Neural cell (in vitro differentiated cells): ENCODE measurements at regions not wholly inside any gene's neighbourhood (a gene's known extent, or its start where the extent isn't known, plus 50 kb on each side); places are given as distances from the start of the nearest gene placed in this dataset.

Experiments used
- H2AFZ ChIP-seq: fragments of 200-600, 300-800 bp; sonication (generic), shearing (Covaris generic); 2 replicates; pipeline ENCODE4 v1.6.0; 2014; ENCODE audit warnings: low read depth, mild to moderate bottlenecking, antibody characterized with exemption, low read length, moderate library complexity
- H3F3A ChIP-seq: fragments of 200-600 bp; shearing (Covaris generic); 2 replicates; pipeline ENCODE4 v1.6.1; 2016; ENCODE audit warnings: mild to moderate bottlenecking, moderate library complexity, mixed read lengths, antibody characterized with exemption, low read length; ENCODE audit not compliant: insufficient read depth, poor library complexity, severe bottlenecking
- H3K27ac ChIP-seq: fragments of 200-600, 300-800 bp; sonication (generic), shearing (Covaris generic); 2 replicates; pipeline ENCODE4 v1.5.1; 2014; ENCODE audit warnings: mild to moderate bottlenecking, low read length, moderate library complexity
- H3K27me3 ChIP-seq: fragments of 300-800, 200-600 bp; sonication (generic), shearing (Covaris generic); 2 replicates; pipeline ENCODE4 v1.6.0; 2014; ENCODE audit warnings: mild to moderate bottlenecking, low read depth, low read length, moderate library complexity; ENCODE audit not compliant: insufficient read depth
- H3K36me3 ChIP-seq: fragments of 300-800, 200-600 bp; sonication (generic), shearing (Covaris generic); 2 replicates; pipeline ENCODE4 v1.5.1; 2014; ENCODE audit warnings: mild to moderate bottlenecking, antibody characterized with exemption, low read length, moderate library complexity; ENCODE audit not compliant: insufficient read depth
- H3K4me2 ChIP-seq: fragments of 300-800, 200-600 bp; sonication (generic), shearing (Covaris generic); 2 replicates; pipeline ENCODE4 v1.6.0; 2014; ENCODE audit warnings: mild to moderate bottlenecking, low read length
- H3K4me3 ChIP-seq: fragments of 300-800, 200-600 bp; sonication (generic), shearing (Covaris generic); 2 replicates; pipeline ENCODE4 v1.5.1; 2014; ENCODE audit warnings: mild to moderate bottlenecking, low read length, moderate library complexity
- H3K79me2 ChIP-seq: fragments of 200-600 bp; shearing (Covaris generic); replicated peaks from 2 replicates; pipeline ENCODE4 v1.6.0; 2014; ENCODE audit warnings: mild to moderate bottlenecking, low read length, moderate library complexity; ENCODE audit not compliant: insufficient read depth
- H3K9ac ChIP-seq: fragments of 300-800, 200-600 bp; sonication (generic), shearing (Covaris generic); 2 replicates; pipeline ENCODE4 v1.6.1; 2016; ENCODE audit warnings: mild to moderate bottlenecking, low read length, mixed read lengths
- H3K9me2 ChIP-seq: fragments of 200-600 bp; shearing (Covaris generic); 2 replicates; pipeline ENCODE4 v1.6.1; 2016; ENCODE audit warnings: mild to moderate bottlenecking, low read length, mixed read lengths; ENCODE audit not compliant: insufficient read depth
- H3K9me3 ChIP-seq: fragments of 200-600, 300-800 bp; sonication (generic), shearing (Covaris generic); 2 replicates; pipeline ENCODE4 v1.6.1; 2016; ENCODE audit warnings: mild to moderate bottlenecking, mixed run types, low read length, moderate library complexity, mixed read lengths
- H4K20me1 ChIP-seq: fragments of 200-600 bp; shearing (Covaris generic); 2 replicates; pipeline ENCODE4 v1.6.1; 2016; ENCODE audit warnings: mild to moderate bottlenecking, mixed run types; ENCODE audit not compliant: insufficient read depth
- CTCF ChIP-seq: fragments of 450-650 bp; IDR thresholded peaks from 2 replicates; pipeline ENCODE4 v1.5.1; 2014; ENCODE audit warnings: antibody characterized with exemption, mild to moderate bottlenecking, moderate library complexity; ENCODE audit not compliant: poor library complexity, severe bottlenecking
- EP300 ChIP-seq: fragments of 450-650 bp; conservative IDR thresholded peaks from 2 replicates; pipeline ENCODE4 v1.6.1; 2014; ENCODE audit warnings: antibody characterized with exemption, mild to moderate bottlenecking, moderate library complexity; ENCODE audit not compliant: poor library complexity, severe bottlenecking
- EZH2 ChIP-seq: fragments of 200-600, 300-800 bp; shearing (Covaris generic), sonication (generic); IDR thresholded peaks from 2 replicates; pipeline ENCODE4 v1.6.1; 2014; ENCODE audit warnings: antibody characterized with exemption, low read length, borderline replicate concordance, mild to moderate bottlenecking; ENCODE audit not compliant: insufficient read depth, poor library complexity, severe bottlenecking
- MXI1 ChIP-seq: fragments of 450-650 bp; conservative IDR thresholded peaks from 2 replicates; pipeline ENCODE4 v1.6.1; 2014; ENCODE audit warnings: antibody characterized with exemption, mild to moderate bottlenecking; ENCODE audit not compliant: poor library complexity, severe bottlenecking
- POLR2AphosphoS5 ChIP-seq: IDR thresholded peaks from 2 replicates; pipeline ENCODE4 v1.6.1; 2012
- RAD21 ChIP-seq: fragments of 450-650 bp; conservative IDR thresholded peaks from 2 replicates; pipeline ENCODE4 v1.6.1; 2014; ENCODE audit warnings: antibody characterized with exemption, mild to moderate bottlenecking, moderate library complexity
- REST ChIP-seq: IDR thresholded peaks from 2 replicates; pipeline ENCODE4 v1.6.1; 2012; ENCODE audit warnings: borderline replicate concordance
- SMC3 ChIP-seq: fragments of 450-650 bp; conservative IDR thresholded peaks from 2 replicates; pipeline ENCODE4 v1.6.1; 2014; ENCODE audit warnings: antibody characterized with exemption, mild to moderate bottlenecking, moderate library complexity; ENCODE audit not compliant: poor library complexity
- TAF1 ChIP-seq: IDR thresholded peaks from 2 replicates; pipeline ENCODE4 v1.6.1; 2012; ENCODE audit warnings: low read depth

- Histone ChIP-seq H2AFZ (no peak overlapping the region), H3K9me3 (no peaks in the 10 kb centered on the region)
- no peak for TF ChIP-seq REST
- no peak for TF ChIP-seq RAD21
- TF ChIP-seq CTCF = no peak
- no peak for TF ChIP-seq EZH2
- no peak for TF ChIP-seq SMC3
- no peak for TF ChIP-seq TAF1
Observed at GRCh38 chr12:20269337-20270067, 98.8 kb upstream of the PDE3A start.

GRCh38 chr12:20270557-20270956 is 97.8 kb upstream of the PDE3A start:
- Histone ChIP-seq H4K20me1 (no peaks in the 10 kb centered on the region), H2AFZ (no peak overlapping the region), H3K27ac (no peak overlapping the region), H3K9me2 (no peaks in the 10 kb centered on the region), H3K4me3 (no peak overlapping the region), H3K36me3 (no peaks in the 10 kb centered on the region), H3F3A (no peaks in the 10 kb centered on the region), H3K9me3 (no peaks in the 10 kb centered on the region), H3K27me3 (no peaks in the 10 kb centered on the region), H3K4me2 (no peak overlapping the region), H3K79me2 (no peaks in the 10 kb centered on the region), H3K9ac (no peak overlapping the region)
- TF ChIP-seq MXI1 = no peak
- TF ChIP-seq SMC3 = no peak
- no peak for TF ChIP-seq RAD21
- TF ChIP-seq CTCF = no peak
- no peak for TF ChIP-seq EZH2
- TF ChIP-seq REST = no peak
- no peak for TF ChIP-seq TAF1
- no peak for TF ChIP-seq EP300
- no peak for TF ChIP-seq POLR2AphosphoS5

More at GRCh38 chr12:20269337-20270067, 98.8 kb upstream of the PDE3A start:
- Histone ChIP-seq H3K36me3 (no peaks in the 10 kb centered on the region), H3K4me3 (no peak overlapping the region), H3F3A (no peaks in the 10 kb centered on the region), H3K4me2 (no peak overlapping the region), H3K27me3 (no peaks in the 10 kb centered on the region), H3K9ac (no peak overlapping the region), H4K20me1 (no peaks in the 10 kb centered on the region), H3K9me2 (no peaks in the 10 kb centered on the region), H3K79me2 (no peaks in the 10 kb centered on the region), H3K27ac (no peak overlapping the region)
